Astrocyte (in vitro differentiated cells and primary cell): ENCODE measurements at regions not wholly inside any gene's neighbourhood (a gene's known extent, or its start where the extent isn't known, plus 50 kb on each side); places are given as distances from the start of the nearest gene placed in this dataset.

Experiments used
- DNase-seq: peaks from one replicate; pipeline ENCODE4 v3.0.0-alpha.2; 2010; ENCODE audit warnings: low read depth
- FAIRE-seq: peaks from 2 replicates; lab custom pipeline; 2011; peaks lifted over from hg19 to GRCh38; lab: Jason Lieb, UNC
- H2AFZ ChIP-seq: 2 replicates; pipeline ENCODE4 v1.6.0; 2012; ENCODE audit warnings: low read depth, low read length, inconsistent platforms
- H3K27ac ChIP-seq: 2 replicates; pipeline ENCODE4 v1.5.1; 2011; ENCODE audit warnings: low read depth, low read length, inconsistent platforms
- H3K27me3 ChIP-seq: 2 replicates; pipeline ENCODE4 v1.6.0; 2011; ENCODE audit warnings: low read length, inconsistent platforms; ENCODE audit not compliant: insufficient read depth
- H3K36me3 ChIP-seq: 2 replicates; pipeline ENCODE4 v1.5.1; 2011; ENCODE audit warnings: low read length, inconsistent platforms; ENCODE audit not compliant: insufficient read depth
- H3K4me1 ChIP-seq: 2 replicates; pipeline ENCODE4 v1.5.1; 2011; ENCODE audit warnings: low read length, inconsistent platforms; ENCODE audit not compliant: insufficient read depth
- H3K4me2 ChIP-seq: 2 replicates; pipeline ENCODE4 v1.6.0; 2012; ENCODE audit warnings: low read length, inconsistent platforms
- H3K4me3 ChIP-seq: 2 replicates; pipeline ENCODE4 v1.5.1; 2011; ENCODE audit warnings: low read depth, mild to moderate bottlenecking, low read length, inconsistent platforms; ENCODE audit not compliant: insufficient read depth
- H3K79me2 ChIP-seq: 2 replicates; pipeline ENCODE4 v1.6.0; 2012; ENCODE audit warnings: mild to moderate bottlenecking, low read length, inconsistent platforms; ENCODE audit not compliant: insufficient read depth
- H3K9ac ChIP-seq: 2 replicates; pipeline ENCODE4 v1.6.0; 2012; ENCODE audit warnings: mild to moderate bottlenecking, low read length, inconsistent platforms
- H3K9me3 ChIP-seq: 2 replicates; pipeline ENCODE4 v1.5.1; 2012; ENCODE audit warnings: low read depth, mild to moderate bottlenecking, low read length, inconsistent platforms; ENCODE audit not compliant: insufficient read depth
- H4K20me1 ChIP-seq: 2 replicates; pipeline ENCODE4 v1.6.0; 2012; ENCODE audit warnings: low read length, inconsistent platforms; ENCODE audit not compliant: insufficient read depth
- H3K27ac Mint-ChIP-seq: one replicate; pipeline ENCODE4 v1.8.0; 2021; ENCODE audit warnings: mild to moderate bottlenecking, mixed read lengths; ENCODE audit not compliant: unreplicated experiment
- H3K27me3 Mint-ChIP-seq: one replicate; pipeline ENCODE4 v1.8.0; 2021; ENCODE audit warnings: low read depth, mixed read lengths; ENCODE audit not compliant: unreplicated experiment
- H3K36me3 Mint-ChIP-seq: one replicate; pipeline ENCODE4 v1.8.0; 2021; ENCODE audit warnings: low read depth, mixed read lengths; ENCODE audit not compliant: unreplicated experiment
- H3K4me1 Mint-ChIP-seq: one replicate; pipeline ENCODE4 v1.8.0; 2021; ENCODE audit warnings: low read depth, mixed read lengths; ENCODE audit not compliant: unreplicated experiment
- H3K4me3 Mint-ChIP-seq: one replicate; pipeline ENCODE4 v1.8.0; 2021; ENCODE audit warnings: mild to moderate bottlenecking, moderate library complexity, mixed read lengths; ENCODE audit not compliant: unreplicated experiment
- H3K9me3 Mint-ChIP-seq: one replicate; pipeline ENCODE4 v1.8.0; 2021; ENCODE audit warnings: mild to moderate bottlenecking, mixed read lengths; ENCODE audit not compliant: unreplicated experiment
- EZH2 ChIP-seq: IDR thresholded peaks from 2 replicates; pipeline ENCODE4 v1.6.1; 2012; ENCODE audit warnings: mild to moderate bottlenecking, low read length, inconsistent platforms; ENCODE audit not compliant: insufficient read depth
- TF ChIP-seq, protein P1 (sequence below): IDR thresholded peaks from 2 replicates; pipeline ENCODE4 v1.5.1; 2011; ENCODE audit warnings: low read depth, mild to moderate bottlenecking, inconsistent platforms, low read length, moderate library complexity; ENCODE audit not compliant: insufficient read depth

GRCh38 chr2:173472112-173472511 lies 117.4 kb downstream of the CDCA7 start:
- peaks cover 2% of the 10 kb centered on the region for H3K27me3 ChIP-seq
- H4K20me1 ChIP-seq = no peaks in the 10 kb centered on the region
- no peak overlapping the region for H3K4me2 ChIP-seq
- no peaks in the 10 kb centered on the region for H3K4me1 Mint-ChIP-seq
- no peak for TF ChIP-seq EZH2
- TF ChIP-seq, protein P1, sequence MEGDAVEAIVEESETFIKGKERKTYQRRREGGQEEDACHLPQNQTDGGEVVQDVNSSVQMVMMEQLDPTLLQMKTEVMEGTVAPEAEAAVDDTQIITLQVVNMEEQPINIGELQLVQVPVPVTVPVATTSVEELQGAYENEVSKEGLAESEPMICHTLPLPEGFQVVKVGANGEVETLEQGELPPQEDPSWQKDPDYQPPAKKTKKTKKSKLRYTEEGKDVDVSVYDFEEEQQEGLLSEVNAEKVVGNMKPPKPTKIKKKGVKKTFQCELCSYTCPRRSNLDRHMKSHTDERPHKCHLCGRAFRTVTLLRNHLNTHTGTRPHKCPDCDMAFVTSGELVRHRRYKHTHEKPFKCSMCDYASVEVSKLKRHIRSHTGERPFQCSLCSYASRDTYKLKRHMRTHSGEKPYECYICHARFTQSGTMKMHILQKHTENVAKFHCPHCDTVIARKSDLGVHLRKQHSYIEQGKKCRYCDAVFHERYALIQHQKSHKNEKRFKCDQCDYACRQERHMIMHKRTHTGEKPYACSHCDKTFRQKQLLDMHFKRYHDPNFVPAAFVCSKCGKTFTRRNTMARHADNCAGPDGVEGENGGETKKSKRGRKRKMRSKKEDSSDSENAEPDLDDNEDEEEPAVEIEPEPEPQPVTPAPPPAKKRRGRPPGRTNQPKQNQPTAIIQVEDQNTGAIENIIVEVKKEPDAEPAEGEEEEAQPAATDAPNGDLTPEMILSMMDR = no peak
- no peak overlapping the region for H3K27ac Mint-ChIP-seq
- H3K79me2 ChIP-seq = no peaks in the 10 kb centered on the region
- no peaks in the 10 kb centered on the region for H3K4me1 ChIP-seq
- no peaks in the 10 kb centered on the region for H3K36me3 Mint-ChIP-seq
- no peak overlapping the region for H3K4me3 Mint-ChIP-seq
- no peak for DNase-seq
- H3K9me3 ChIP-seq = no peaks in the 10 kb centered on the region
- no peak overlapping the region for H2AFZ ChIP-seq
- no peak overlapping the region for H3K27ac ChIP-seq
- no peak for FAIRE-seq
- H3K9me3 Mint-ChIP-seq = peaks cover 3% of the 10 kb centered on the region
- no peak overlapping the region for H3K4me3 ChIP-seq
- H3K27me3 Mint-ChIP-seq = peaks cover 3% of the 10 kb centered on the region
- H3K9ac ChIP-seq = no peak overlapping the region
- no peaks in the 10 kb centered on the region for H3K36me3 ChIP-seq

DNA sequence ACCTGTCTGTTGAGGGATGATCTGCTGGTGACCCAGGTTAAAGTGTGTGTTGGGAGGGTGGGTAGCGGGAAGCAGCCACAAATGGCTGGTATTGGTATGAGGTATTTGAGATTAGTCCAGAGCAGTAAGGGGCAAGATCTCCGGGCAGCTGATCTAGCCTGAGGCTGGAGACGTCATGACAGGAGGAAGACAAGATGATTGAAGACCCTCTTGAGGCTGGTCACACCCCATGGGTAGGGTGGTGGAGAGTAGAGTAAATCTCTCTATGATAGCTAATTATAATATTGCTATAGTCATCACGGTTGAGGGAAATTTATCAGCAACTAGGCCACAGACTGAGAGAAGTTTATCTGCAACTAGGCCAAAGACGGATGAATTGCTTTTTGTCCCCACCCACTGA lies 128.5 kb downstream of the CDCA7 start:
- FAIRE-seq = no peak

GRCh38 chr2:173488861-173489260 lies 134.2 kb downstream of the CDCA7 start:
- Histone ChIP-seq H3K4me2 (no peak overlapping the region), H3K27me3 (no peaks in the 10 kb centered on the region), H3K36me3 (no peaks in the 10 kb centered on the region), H3K27ac (no peak overlapping the region), H3K9ac (no peak overlapping the region), H4K20me1 (no peaks in the 10 kb centered on the region), H3K4me1 (no peaks in the 10 kb centered on the region), H3K79me2 (no peaks in the 10 kb centered on the region), H2AFZ (no peak overlapping the region), H3K4me3 (no peak overlapping the region), H3K9me3 (no peaks in the 10 kb centered on the region)
- TF ChIP-seq, protein P1 = no peak
- TF ChIP-seq EZH2 = no peak
- Mint-ChIP-seq H3K36me3 (no peaks in the 10 kb centered on the region), H3K4me3 (no peak overlapping the region), H3K4me1 (no peaks in the 10 kb centered on the region), H3K27me3 (no peaks in the 10 kb centered on the region), H3K9me3 (no peaks in the 10 kb centered on the region), H3K27ac (no peak overlapping the region)
- DNase-seq (no peak), FAIRE-seq (no peak)

More for the DNA sequence above, 128.5 kb downstream of the CDCA7 start:
- Histone ChIP-seq H3K79me2 (no peaks in the 10 kb centered on the region), H3K4me1 (no peaks in the 10 kb centered on the region), H3K4me2 (no peak overlapping the region), H4K20me1 (no peaks in the 10 kb centered on the region), H3K27me3 (no peaks in the 10 kb centered on the region), H3K4me3 (no peak overlapping the region), H3K9ac (no peak overlapping the region), H3K9me3 (no peaks in the 10 kb centered on the region), H3K27ac (no peak overlapping the region), H2AFZ (no peak overlapping the region), H3K36me3 (no peaks in the 10 kb centered on the region)
- no peak overlapping the region for H3K27ac Mint-ChIP-seq
- no peak overlapping the region for H3K4me3 Mint-ChIP-seq
- no peaks in the 10 kb centered on the region for H3K27me3 Mint-ChIP-seq
- H3K36me3 Mint-ChIP-seq = no peaks in the 10 kb centered on the region
- H3K4me1 Mint-ChIP-seq = no peaks in the 10 kb centered on the region
- no peak for DNase-seq
- H3K9me3 Mint-ChIP-seq = no peaks in the 10 kb centered on the region
- TF ChIP-seq, protein P1 = no peak
- TF ChIP-seq EZH2 = no peak
